Sigmoid colon (tissue), 4 donors: ENCODE measurements at regions not wholly inside any gene's neighbourhood (a gene's known extent, or its start where the extent isn't known, plus 50 kb on each side); places are given as distances from the start of the nearest gene placed in this dataset.

Source experiments
- CTCF ChIP-seq, 4 experiments: fragments of 450-650 bp in 3 of 4; fragments of 200-600 bp in 1 of 4; IDR thresholded peaks; one replicate each; pipeline ENCODE4 v1.5.1; 2016 to 2019; ENCODE audit warnings: antibody characterized with exemption in 4 of 4, mild to moderate bottlenecking in 3 of 4, moderate library complexity in 2 of 4
- EP300 ChIP-seq, 4 donors: sonication (generic); formaldehyde crosslinking; IDR thresholded peaks; one replicate each; pipeline ENCODE4 v1.6.1; 2017; ENCODE audit warnings: antibody characterized with exemption in 4 of 4
- POLR2A ChIP-seq, 2 donors: fragments of 450-650 bp; IDR thresholded peaks; one replicate each; pipeline ENCODE4 v1.6.1; 2016; ENCODE audit warnings: antibody characterized with exemption in 2 of 2, mild to moderate bottlenecking in 2 of 2, moderate library complexity in 2 of 2
- POLR2AphosphoS5 ChIP-seq, 4 donors: sonication (generic); formaldehyde crosslinking; IDR thresholded peaks; one replicate each; pipeline ENCODE4 v1.6.1; 2017; ENCODE audit warnings: antibody characterized with exemption in 4 of 4

- no peak for TF ChIP-seq POLR2A (IDR thresholded peaks at IDR 0.05)
- no peak for TF ChIP-seq CTCF (IDR thresholded peaks at IDR 0.05)
- TF ChIP-seq POLR2AphosphoS5 (IDR thresholded peaks at IDR 0.05): no peak
- no peak for TF ChIP-seq EP300 (IDR thresholded peaks at IDR 0.05)
Observed at GRCh38 chr14:49516286-49516685, 69.9 kb downstream of the RPS29 start.
